Liver (tissue), 8 donors: ENCODE measurements at regions not wholly inside any gene's neighbourhood (a gene's known extent, or its start where the extent isn't known, plus 50 kb on each side); places are given as distances from the start of the nearest gene placed in this dataset.
A peak's percentile ranks its signal among the peaks of the same experiment; 100 is the strongest.

Experiments used
- DNase-seq: peaks from one replicate; pipeline ENCODE4 v3.0.0-alpha.2; 2017; ENCODE audit warnings: low spot score
- H3K27ac ChIP-seq, 2 donors: one replicate each; pipeline ENCODE4 v1.7.0; 2013; ENCODE audit warnings: inconsistent platforms in 2 of 2, low read length in 2 of 2, control low read depth in 1 of 2, low read depth in 1 of 2, mild to moderate bottlenecking in 1 of 2
- H3K27me3 ChIP-seq, 4 donors: one replicate each; pipeline versions ENCODE4 v1.6.1 to v1.7.0; 2013; ENCODE audit warnings: low read length in 3 of 4, inconsistent platforms in 1 of 4, mild to moderate bottlenecking in 1 of 4, moderate library complexity in 1 of 4; ENCODE audit not compliant: control insufficient read depth in 4 of 4, insufficient read depth in 4 of 4
- H3K36me3 ChIP-seq, 4 donors: one replicate each; pipeline versions ENCODE4 v1.6.1 to v1.7.0; 2013; ENCODE audit warnings: low read length in 3 of 4, mild to moderate bottlenecking in 3 of 4, low read depth in 1 of 4, moderate library complexity in 1 of 4; ENCODE audit not compliant: control insufficient read depth in 4 of 4, insufficient read depth in 3 of 4
- H3K4me1 ChIP-seq, 4 donors: one replicate each; pipeline versions ENCODE4 v1.6.1 to v1.7.0; 2013; ENCODE audit warnings: low read length in 3 of 4, mild to moderate bottlenecking in 3 of 4, moderate library complexity in 1 of 4; ENCODE audit not compliant: control insufficient read depth in 4 of 4, insufficient read depth in 4 of 4
- H3K4me3 ChIP-seq, 3 donors: one replicate each; pipeline versions ENCODE4 v1.6.1 to v1.7.0; 2013; ENCODE audit warnings: low read length in 3 of 3, control low read depth in 1 of 3, low read depth in 1 of 3, mild to moderate bottlenecking in 1 of 3
- H3K9ac ChIP-seq, 2 donors: one replicate each; pipeline ENCODE4 v1.7.0; 2013; ENCODE audit warnings: low read length in 2 of 2, mild to moderate bottlenecking in 2 of 2, moderate library complexity in 2 of 2, control low read depth in 1 of 2, low read depth in 1 of 2
- H3K9me3 ChIP-seq, 4 donors: one replicate each; pipeline versions ENCODE4 v1.6.1 to v1.7.0; 2013; ENCODE audit warnings: low read length in 3 of 4; ENCODE audit not compliant: control insufficient read depth in 4 of 4
- CTCF ChIP-seq: fragments of 150-350 bp; IDR thresholded peaks from 2 replicates; pipeline ENCODE4 v1.5.1; 2017; ENCODE audit warnings: improper control_type of control experiment, low read depth, low read length; ENCODE audit not compliant: missing input control
- EGR1 ChIP-seq, 2 donors: IDR thresholded peaks; 2 replicates each; pipeline ENCODE4 v1.6.1; 2016 to 2018; ENCODE audit warnings: antibody characterized with exemption in 2 of 2, low read depth in 2 of 2
- HNF4A ChIP-seq, 2 donors: conservative IDR thresholded peaks; 2 replicates each; pipeline ENCODE4 v1.6.1; 2016; ENCODE audit warnings: antibody characterized with exemption in 2 of 2, mild to moderate bottlenecking in 2 of 2
- JUND ChIP-seq, 2 donors: IDR thresholded peaks; 2 replicates each; pipeline ENCODE4 v1.6.1; 2016; ENCODE audit warnings: antibody characterized with exemption in 2 of 2
- NR2F2 ChIP-seq: IDR thresholded peaks from 2 replicates; pipeline ENCODE4 v1.6.1; 2016; ENCODE audit warnings: antibody characterized with exemption
- RAD21 ChIP-seq, 2 donors: IDR thresholded peaks; 2 replicates each; pipeline ENCODE4 v1.6.1; 2016; ENCODE audit warnings: antibody characterized with exemption in 2 of 2, mild to moderate bottlenecking in 2 of 2
- RXRA ChIP-seq, 2 donors: IDR thresholded peaks; 2 replicates each; pipeline ENCODE4 v1.6.1; 2017 to 2018; ENCODE audit warnings: antibody characterized with exemption in 2 of 2, mild to moderate bottlenecking in 1 of 2
- TAF1 ChIP-seq: conservative IDR thresholded peaks from 2 replicates; pipeline ENCODE4 v1.6.1; 2016; ENCODE audit warnings: antibody characterized with exemption, mild to moderate bottlenecking
- YY1 ChIP-seq: IDR thresholded peaks from 2 replicates; pipeline ENCODE4 v1.6.1; 2016; ENCODE audit warnings: antibody characterized with exemption, mild to moderate bottlenecking
- WGBS: extraction: QIAGEN DNeasy Blood & Tissue Kit; methylation state at CpG from one replicate; pipeline ENCODE4 v1.1.7; 2013; 5-methylcytosine and 5-hydroxymethylcytosine counted together
- TF ChIP-seq, protein P1 (sequence below): IDR thresholded peaks from 2 replicates; pipeline ENCODE4 v1.6.1; 2016; ENCODE audit warnings: antibody characterized with exemption
- TF ChIP-seq, protein P2 (sequence below): IDR thresholded peaks from 2 replicates; pipeline ENCODE4 v1.6.1; 2016; ENCODE audit warnings: antibody characterized with exemption
- TF ChIP-seq, protein P3 (sequence below): IDR thresholded peaks from 2 replicates; pipeline ENCODE4 v1.6.1; 2016; ENCODE audit warnings: antibody characterized with exemption, mild to moderate bottlenecking
- donor health status: healthy.
- donor health status: healthy.
- donor health status: healthy.
- donor health status: healthy.
- donor health status: healthy.

DNA sequence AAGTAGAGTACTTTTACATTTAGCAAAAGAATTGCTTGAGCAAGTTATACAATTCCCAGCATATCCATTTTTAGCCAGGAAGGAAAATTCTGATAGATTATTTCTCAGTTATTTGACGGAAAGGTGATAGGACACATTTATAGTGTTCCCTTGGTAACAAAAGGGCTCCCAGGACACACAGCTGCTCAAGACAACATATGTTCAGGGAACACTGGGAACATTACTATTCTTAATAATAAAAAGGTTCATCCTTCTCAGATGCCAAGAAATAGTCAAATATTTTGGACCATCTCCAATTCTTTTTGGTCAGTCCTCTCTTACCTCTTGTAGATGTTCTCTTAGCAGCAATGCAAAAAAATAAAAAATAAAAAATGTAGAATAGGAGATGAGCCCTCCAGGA lies 66.8 kb upstream of the SMAD1 start:
- peaks cover under 1 to 10% (median 5%) of the 10 kb centered on the region in 4 donors for H3K4me1 ChIP-seq
- no peaks in the 10 kb centered on the region for H3K27me3 ChIP-seq
- 97% methylated on average over 1 of the region's 1 CpG for WGBS
- no peak for DNase-seq
- H3K9ac ChIP-seq: no peak overlapping the region
- no peaks in the 10 kb centered on the region for H3K36me3 ChIP-seq
- no peaks in the 10 kb centered on the region for H3K9me3 ChIP-seq
- H3K27ac ChIP-seq: no peak overlapping the region
- H3K4me3 ChIP-seq: no peak overlapping the region
- TF ChIP-seq RXRA (IDR thresholded peaks at IDR 0.05) (no peak), CTCF (no peak), RAD21 (IDR thresholded peaks at IDR 0.05) (no peak), YY1 (no peak), TAF1 (no peak), NR2F2 (no peak)
- TF ChIP-seq, protein P1, sequence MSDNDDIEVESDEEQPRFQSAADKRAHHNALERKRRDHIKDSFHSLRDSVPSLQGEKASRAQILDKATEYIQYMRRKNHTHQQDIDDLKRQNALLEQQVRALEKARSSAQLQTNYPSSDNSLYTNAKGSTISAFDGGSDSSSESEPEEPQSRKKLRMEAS: no peak

- no peak overlapping the region for H3K27ac ChIP-seq
- WGBS: 43% methylated on average over 1 of the region's 1 CpG
Measured at GRCh38 chr4:145414226-145414625, 67.4 kb upstream of the SMAD1 start.

GRCh38 chr4:145406970-145407369 lies 74.7 kb upstream of the SMAD1 start:
- Histone ChIP-seq H3K9me3 (no peaks in the 10 kb centered on the region), H3K4me1 (no peaks in the 10 kb centered on the region), H3K36me3 (no peaks in the 10 kb centered on the region), H3K27me3 (no peaks in the 10 kb centered on the region), H3K4me3 (no peak overlapping the region), H3K27ac (no peak overlapping the region), H3K9ac (no peak overlapping the region)
- no peak for DNase-seq
- no peak for TF ChIP-seq NR2F2

More at GRCh38 chr4:145414226-145414625, 67.4 kb upstream of the SMAD1 start:
- Histone ChIP-seq H3K9me3 (no peaks in the 10 kb centered on the region), H3K36me3 (no peaks in the 10 kb centered on the region), H3K9ac (no peak overlapping the region), H3K4me1 (peaks cover 0 to 10% (median 3%) of the 10 kb centered on the region in 4 donors), H3K27me3 (no peaks in the 10 kb centered on the region), H3K4me3 (no peak overlapping the region)
- DNase-seq: no peak
- TF ChIP-seq HNF4A (conservative IDR thresholded peaks at IDR 0.05): peak in 1 of 2 donors; percentile 54
- no peak for TF ChIP-seq TAF1
- TF ChIP-seq RXRA (IDR thresholded peaks at IDR 0.05): peak in 1 of 2 donors; percentile 43
- TF ChIP-seq, protein P1: peak; percentile 33
- TF ChIP-seq, protein P2, sequence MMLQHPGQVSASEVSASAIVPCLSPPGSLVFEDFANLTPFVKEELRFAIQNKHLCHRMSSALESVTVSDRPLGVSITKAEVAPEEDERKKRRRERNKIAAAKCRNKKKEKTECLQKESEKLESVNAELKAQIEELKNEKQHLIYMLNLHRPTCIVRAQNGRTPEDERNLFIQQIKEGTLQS: peak; percentile 35

- Histone ChIP-seq H3K9ac (no peak overlapping the region), H3K4me1 (no peaks in the 10 kb centered on the region), H3K27me3 (no peaks in the 10 kb centered on the region), H3K27ac (no peak overlapping the region), H3K36me3 (no peaks in the 10 kb centered on the region), H3K4me3 (no peak overlapping the region), H3K9me3 (no peaks in the 10 kb centered on the region)
- 83% methylated on average over 3 of the region's 3 CpGs for WGBS
- no peak for TF ChIP-seq EGR1 (IDR thresholded peaks at IDR 0.05; ENCODE audit: low read depth in 2 of 2)
- TF ChIP-seq, protein P3, sequence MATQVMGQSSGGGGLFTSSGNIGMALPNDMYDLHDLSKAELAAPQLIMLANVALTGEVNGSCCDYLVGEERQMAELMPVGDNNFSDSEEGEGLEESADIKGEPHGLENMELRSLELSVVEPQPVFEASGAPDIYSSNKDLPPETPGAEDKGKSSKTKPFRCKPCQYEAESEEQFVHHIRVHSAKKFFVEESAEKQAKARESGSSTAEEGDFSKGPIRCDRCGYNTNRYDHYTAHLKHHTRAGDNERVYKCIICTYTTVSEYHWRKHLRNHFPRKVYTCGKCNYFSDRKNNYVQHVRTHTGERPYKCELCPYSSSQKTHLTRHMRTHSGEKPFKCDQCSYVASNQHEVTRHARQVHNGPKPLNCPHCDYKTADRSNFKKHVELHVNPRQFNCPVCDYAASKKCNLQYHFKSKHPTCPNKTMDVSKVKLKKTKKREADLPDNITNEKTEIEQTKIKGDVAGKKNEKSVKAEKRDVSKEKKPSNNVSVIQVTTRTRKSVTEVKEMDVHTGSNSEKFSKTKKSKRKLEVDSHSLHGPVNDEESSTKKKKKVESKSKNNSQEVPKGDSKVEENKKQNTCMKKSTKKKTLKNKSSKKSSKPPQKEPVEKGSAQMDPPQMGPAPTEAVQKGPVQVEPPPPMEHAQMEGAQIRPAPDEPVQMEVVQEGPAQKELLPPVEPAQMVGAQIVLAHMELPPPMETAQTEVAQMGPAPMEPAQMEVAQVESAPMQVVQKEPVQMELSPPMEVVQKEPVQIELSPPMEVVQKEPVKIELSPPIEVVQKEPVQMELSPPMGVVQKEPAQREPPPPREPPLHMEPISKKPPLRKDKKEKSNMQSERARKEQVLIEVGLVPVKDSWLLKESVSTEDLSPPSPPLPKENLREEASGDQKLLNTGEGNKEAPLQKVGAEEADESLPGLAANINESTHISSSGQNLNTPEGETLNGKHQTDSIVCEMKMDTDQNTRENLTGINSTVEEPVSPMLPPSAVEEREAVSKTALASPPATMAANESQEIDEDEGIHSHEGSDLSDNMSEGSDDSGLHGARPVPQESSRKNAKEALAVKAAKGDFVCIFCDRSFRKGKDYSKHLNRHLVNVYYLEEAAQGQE: no peak
- TF ChIP-seq, protein P1: no peak
- no peak for TF ChIP-seq HNF4A (conservative IDR thresholded peaks at IDR 0.05)
- TF ChIP-seq NR2F2: no peak
- no peak for TF ChIP-seq JUND (IDR thresholded peaks at IDR 0.05)
- DNase-seq: no peak
Measured at GRCh38 chr4:145404761-145405160, 76.9 kb upstream of the SMAD1 start.
